GM20000 (cell line): ENCODE measurements at regions not wholly inside any gene's neighbourhood (a gene's known extent, or its start where the extent isn't known, plus 50 kb on each side); places are given as distances from the start of the nearest gene placed in this dataset.

Experiments used
- DNase-seq: peaks from one replicate; pipeline ENCODE4 v3.0.0; 2012; ENCODE audit warnings: low spot score
- TF ChIP-seq, protein P1 (sequence below): IDR thresholded peaks from 2 replicates; pipeline ENCODE4 v1.5.1; 2012; ENCODE audit warnings: mild to moderate bottlenecking, control low read depth; ENCODE audit errors: extremely low read depth, missing control alignments

DNA sequence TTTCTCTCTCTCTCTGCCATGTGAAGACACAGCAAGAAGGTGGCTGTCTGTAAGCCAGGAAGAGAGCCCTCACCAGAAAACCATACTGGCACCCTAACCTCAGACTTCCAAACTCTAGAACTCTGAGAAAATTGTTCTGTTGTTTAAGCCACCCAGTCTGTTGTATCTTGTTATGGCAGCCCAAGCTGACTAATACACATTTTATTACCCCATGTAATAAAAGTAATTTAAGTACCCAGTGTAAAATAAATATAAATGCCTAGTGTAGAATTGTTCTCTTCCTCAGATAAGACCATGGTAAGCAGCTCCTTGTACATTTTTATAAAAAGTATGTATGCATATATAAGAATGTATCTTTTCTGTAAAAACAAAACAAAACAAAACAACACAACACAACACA, 119.7 kb downstream of the DTL start:
- DNase-seq, result no peak

DNA sequence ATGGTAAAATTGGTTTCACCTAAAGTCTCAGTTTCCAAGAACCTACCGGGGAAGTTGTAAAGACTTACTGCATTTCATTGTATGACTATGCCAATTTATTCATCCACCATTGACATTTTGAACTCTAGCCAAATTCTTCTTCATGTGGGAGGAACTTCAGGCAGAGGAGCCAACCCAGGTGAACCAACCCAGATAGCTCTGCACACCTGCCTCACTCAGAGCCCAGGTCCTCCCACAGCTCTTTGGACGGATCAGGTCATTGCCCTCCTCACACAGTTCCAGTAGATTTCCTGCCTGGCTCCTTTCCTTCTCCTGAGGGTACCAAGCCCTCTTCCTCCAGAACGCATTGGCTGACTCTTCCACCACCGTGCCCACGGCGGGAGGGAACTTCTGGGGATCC, 121.7 kb downstream of the DTL start:
- no peak for DNase-seq
- TF ChIP-seq, protein P1, sequence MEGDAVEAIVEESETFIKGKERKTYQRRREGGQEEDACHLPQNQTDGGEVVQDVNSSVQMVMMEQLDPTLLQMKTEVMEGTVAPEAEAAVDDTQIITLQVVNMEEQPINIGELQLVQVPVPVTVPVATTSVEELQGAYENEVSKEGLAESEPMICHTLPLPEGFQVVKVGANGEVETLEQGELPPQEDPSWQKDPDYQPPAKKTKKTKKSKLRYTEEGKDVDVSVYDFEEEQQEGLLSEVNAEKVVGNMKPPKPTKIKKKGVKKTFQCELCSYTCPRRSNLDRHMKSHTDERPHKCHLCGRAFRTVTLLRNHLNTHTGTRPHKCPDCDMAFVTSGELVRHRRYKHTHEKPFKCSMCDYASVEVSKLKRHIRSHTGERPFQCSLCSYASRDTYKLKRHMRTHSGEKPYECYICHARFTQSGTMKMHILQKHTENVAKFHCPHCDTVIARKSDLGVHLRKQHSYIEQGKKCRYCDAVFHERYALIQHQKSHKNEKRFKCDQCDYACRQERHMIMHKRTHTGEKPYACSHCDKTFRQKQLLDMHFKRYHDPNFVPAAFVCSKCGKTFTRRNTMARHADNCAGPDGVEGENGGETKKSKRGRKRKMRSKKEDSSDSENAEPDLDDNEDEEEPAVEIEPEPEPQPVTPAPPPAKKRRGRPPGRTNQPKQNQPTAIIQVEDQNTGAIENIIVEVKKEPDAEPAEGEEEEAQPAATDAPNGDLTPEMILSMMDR, result no peak

More for the DNA sequence above, 119.7 kb downstream of the DTL start:
- TF ChIP-seq, protein P1, result no peak

DNA sequence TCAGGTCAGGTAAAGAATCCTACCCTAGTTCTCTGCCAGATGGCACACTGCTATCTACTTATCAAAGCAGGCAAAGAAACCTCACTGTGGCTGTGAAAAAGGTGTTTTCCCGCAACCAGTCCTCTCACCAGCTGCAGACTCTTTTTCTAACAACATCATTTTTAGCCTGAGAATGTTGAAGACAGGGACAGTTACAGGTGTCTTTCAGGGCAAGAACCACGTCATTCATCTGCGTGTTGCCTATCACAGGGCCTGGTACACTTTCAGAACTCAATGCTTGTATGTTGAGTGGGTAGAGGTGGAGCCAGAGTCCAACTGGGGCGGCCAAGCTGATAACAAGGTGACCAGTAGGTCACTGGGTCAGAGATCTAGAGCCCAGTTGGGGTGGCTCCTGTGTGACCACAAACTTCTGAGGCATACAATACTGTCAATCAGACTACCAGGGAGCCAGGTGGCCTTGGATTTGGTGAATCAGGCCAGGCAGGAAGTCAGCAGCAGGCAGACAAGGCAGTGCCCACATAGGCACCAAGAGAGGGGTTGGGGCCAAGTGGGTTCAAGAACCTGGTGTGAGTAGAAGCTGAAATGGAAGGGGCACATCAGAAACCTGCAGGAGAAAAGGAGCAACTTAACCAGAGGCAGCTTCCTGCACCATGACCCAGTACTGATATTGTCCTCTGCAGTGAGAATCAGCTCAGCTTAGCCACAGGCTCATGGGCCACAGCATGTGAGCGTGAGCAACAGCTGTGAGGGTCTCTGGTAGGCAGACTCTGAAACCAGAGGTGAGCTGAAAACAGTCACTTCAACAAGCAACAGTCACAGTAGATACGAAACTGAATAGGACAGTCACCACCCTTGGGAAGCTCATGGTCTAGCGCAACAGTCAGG, 123.6 kb downstream of the DTL start:
- TF ChIP-seq, protein P1, result no peak
- DNase-seq, result peak; percentile 56

DNA sequence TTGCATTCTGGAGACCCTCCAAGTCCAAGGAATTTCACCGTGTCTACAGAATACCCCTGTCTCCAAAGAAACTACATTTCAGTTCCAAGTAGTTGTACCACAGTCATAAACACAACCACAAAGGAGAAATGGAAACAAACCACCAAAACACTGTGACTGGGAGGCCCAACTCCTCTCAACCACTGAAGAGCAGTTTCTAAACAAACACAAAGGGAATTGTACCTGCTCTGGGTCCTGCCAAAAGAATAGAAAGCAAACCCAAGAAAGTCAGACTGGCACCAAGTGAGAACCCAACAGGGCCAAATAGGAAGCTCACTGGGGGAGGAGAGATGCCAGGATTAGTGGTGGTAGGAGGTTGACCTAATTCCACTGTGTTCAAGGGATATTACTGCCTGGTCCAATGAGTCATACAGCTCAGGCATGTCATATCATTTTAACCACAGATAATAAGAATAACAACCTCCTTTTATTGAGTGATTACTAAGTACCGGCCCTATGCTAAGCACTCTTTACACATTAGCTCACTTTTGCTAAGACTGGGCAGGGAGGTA, 123.9 kb upstream of the PPP2R5A start:
- no peak for DNase-seq
- TF ChIP-seq, protein P1, result no peak

DNA sequence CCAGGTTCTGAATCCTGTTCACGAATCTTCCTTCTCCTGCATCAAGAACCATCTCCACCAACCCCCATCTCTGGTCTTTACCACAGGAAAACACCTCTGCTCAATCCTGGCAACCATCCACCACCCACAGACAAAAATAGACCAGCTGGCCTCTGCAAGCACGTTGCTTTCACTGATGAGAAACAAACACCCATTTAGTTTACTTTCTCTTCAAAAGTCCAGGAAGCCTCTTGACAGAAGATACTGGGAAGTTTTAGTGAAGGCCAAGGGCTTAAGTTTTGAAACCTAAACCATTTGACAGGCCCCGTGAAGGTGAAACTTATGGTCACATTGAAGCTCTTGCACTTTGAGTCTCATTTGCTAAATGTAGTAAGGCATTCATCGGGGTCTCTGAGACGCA, 122.6 kb upstream of the PPP2R5A start:
- peak; percentile 42 for DNase-seq
- TF ChIP-seq, protein P1, result no peak

DNA sequence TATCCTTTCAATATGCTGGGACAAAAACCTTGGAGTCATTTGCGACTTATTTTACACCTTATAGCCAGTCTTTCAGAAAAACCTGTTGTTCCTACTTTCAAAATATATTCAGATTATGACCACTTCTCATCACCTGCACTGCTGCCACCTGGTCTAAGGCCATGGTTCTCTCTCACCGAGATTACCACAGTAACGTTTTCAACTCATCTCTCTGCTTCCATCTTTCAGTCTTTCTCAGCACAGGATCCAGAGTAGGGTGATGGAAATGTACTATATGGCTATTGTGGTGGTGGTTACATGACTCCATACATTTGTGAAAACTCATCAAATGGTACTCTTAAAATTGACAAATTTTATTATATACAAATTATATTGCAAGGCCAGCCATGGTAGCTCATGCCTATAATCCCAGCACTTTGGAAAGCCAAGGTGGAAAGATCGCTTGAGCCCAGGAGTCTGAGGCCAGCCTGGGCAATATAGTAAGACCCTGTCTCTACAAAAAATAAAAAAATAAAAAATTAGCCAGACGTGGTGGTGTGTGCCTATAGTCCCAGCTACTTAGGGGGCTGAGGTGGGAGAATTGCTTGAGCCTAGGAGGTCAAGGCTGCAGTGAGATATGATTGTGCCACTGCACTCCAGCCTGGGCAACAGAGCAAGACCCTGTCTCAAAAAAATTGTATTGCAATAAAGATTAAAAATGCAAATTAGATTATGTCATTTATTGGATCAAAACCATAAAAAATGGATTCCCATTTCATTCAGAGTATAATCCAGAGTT, 120.9 kb upstream of the PPP2R5A start:
- TF ChIP-seq, protein P1, result no peak
- no peak for DNase-seq

DNA sequence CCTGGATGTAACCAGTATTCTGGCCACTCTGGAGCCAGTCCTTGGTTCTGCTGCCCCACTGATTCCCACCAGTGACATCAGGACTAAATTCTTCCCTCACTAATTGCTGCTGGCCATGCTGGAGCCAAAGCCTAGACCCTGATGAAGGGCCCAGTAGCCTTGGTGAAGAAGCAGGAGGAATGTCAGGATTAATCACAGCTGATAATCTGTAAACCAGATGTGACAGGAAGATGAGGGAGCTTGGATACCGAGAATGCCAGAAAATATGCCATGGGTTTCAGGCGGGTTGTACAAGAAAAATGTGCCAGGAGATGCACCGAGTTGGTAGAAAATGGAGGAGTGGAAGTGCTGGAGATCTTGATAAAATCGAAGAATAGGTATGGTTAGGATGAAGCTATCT, 119.0 kb upstream of the PPP2R5A start:
- TF ChIP-seq, protein P1, result no peak
- no peak for DNase-seq
